H1 (cell line): ENCODE measurements at regions not wholly inside any gene's neighbourhood (a gene's known extent, or its start where the extent isn't known, plus 50 kb on each side); places are given as distances from the start of the nearest gene placed in this dataset.

Experiments used
- CTCF ChIA-PET: fragments of 300-600 bp; sonication (Branson Sonifier 250); formaldehyde crosslinking; loops from one replicate; lab custom pipeline; 2021; ENCODE audit not compliant: partially characterized antibody; lab: Charles Lee
- POLR2A ChIA-PET: fragments of 300-600 bp; sonication (Branson Sonifier 250); formaldehyde crosslinking; loops from one replicate; lab custom pipeline; 2021; ENCODE audit warnings: inconsistent platforms; ENCODE audit not compliant: partially characterized antibody; lab: Charles Lee
- DNase-seq, 2 experiments: peaks; one replicate each; pipeline versions ENCODE4 v3.0.0 to v3.0.0-alpha.2; 2010 to 2022; ENCODE audit warnings: low spot score in 2 of 2, low read depth in 1 of 2, mixed read lengths in 1 of 2
- FAIRE-seq: peaks from 2 replicates; lab custom pipeline; 2011; peaks lifted over from hg19 to GRCh38; lab: Jason Lieb, UNC
- H2AFZ ChIP-seq: 2 replicates; pipeline ENCODE4 v1.8.1; 2012; ENCODE audit warnings: low read length, inconsistent platforms
- H2AK5ac ChIP-seq: 2 replicates; pipeline ENCODE4 v1.6.1; 2013; ENCODE audit warnings: low read depth, low read length
- H2BK120ac ChIP-seq: replicated peaks from 2 replicates; pipeline ENCODE3; 2013; ENCODE audit warnings: low read depth, low read length, inconsistent platforms
- H2BK12ac ChIP-seq: 2 replicates; pipeline ENCODE4 v1.6.1; 2013; ENCODE audit warnings: low read depth, low read length
- H2BK15ac ChIP-seq: 2 replicates; pipeline ENCODE4 v1.6.1; 2013; ENCODE audit warnings: low read length
- H2BK20ac ChIP-seq: 2 replicates; pipeline ENCODE4 v1.6.1; 2013; ENCODE audit warnings: low read length
- H2BK5ac ChIP-seq: 2 replicates; pipeline ENCODE4 v1.6.1; 2013; ENCODE audit warnings: low read depth, low read length
- H3K14ac ChIP-seq: 2 replicates; pipeline ENCODE4 v1.6.1; 2013; ENCODE audit warnings: inconsistent platforms; ENCODE audit not compliant: insufficient read length
- H3K18ac ChIP-seq: 2 replicates; pipeline ENCODE4 v1.6.1; 2013; ENCODE audit warnings: low read length; ENCODE audit errors: extremely low read depth
- H3K23ac ChIP-seq: 2 replicates; pipeline ENCODE4 v1.6.1; 2013; ENCODE audit warnings: inconsistent platforms; ENCODE audit not compliant: insufficient read length
- H3K23me2 ChIP-seq: 2 replicates; pipeline ENCODE4 v1.6.1; 2013; ENCODE audit warnings: low read depth, low read length
- H3K27ac ChIP-seq: 2 replicates; pipeline ENCODE4 v1.6.1; 2011; ENCODE audit warnings: low read depth, low read length, inconsistent platforms
- H3K27me3 ChIP-seq, 4 experiments: replicated peaks in 1 of 4; 1 replicate in 1 of 4; 2 replicates in 3 of 4; pipeline versions ENCODE4 v1.6.1 to v1.8.1; 2011 to 2013; ENCODE audit warnings: low read length in 3 of 4, mild to moderate bottlenecking in 3 of 4, inconsistent platforms in 2 of 4, mixed read lengths in 2 of 4, moderate library complexity in 1 of 4; ENCODE audit not compliant: control insufficient read depth in 3 of 4, insufficient read depth in 3 of 4; ENCODE audit errors: extremely low read depth in 1 of 4
- H3K36me3 ChIP-seq, 4 experiments: 2 replicates each; pipeline versions ENCODE4 v1.6.1 to v1.8.1; 2011 to 2013; ENCODE audit warnings: mild to moderate bottlenecking in 4 of 4, low read length in 3 of 4, moderate library complexity in 2 of 4, control low read depth in 1 of 4, inconsistent platforms in 1 of 4; ENCODE audit not compliant: insufficient read depth in 4 of 4, control insufficient read depth in 2 of 4
- H3K4ac ChIP-seq: replicated peaks from 2 replicates; pipeline ENCODE3; 2013; ENCODE audit warnings: low read length, low read depth, mixed read lengths, inconsistent platforms; ENCODE audit not compliant: insufficient read length
- H3K4me1 ChIP-seq, 4 experiments: replicated peaks in 1 of 4; 1 replicate in 1 of 4; 2 replicates in 3 of 4; pipeline versions ENCODE4 v1.6.1 to v1.8.1; 2011 to 2013; ENCODE audit warnings: low read length in 3 of 4, inconsistent platforms in 2 of 4, mixed read lengths in 1 of 4; ENCODE audit not compliant: insufficient read depth in 4 of 4, control insufficient read depth in 3 of 4
- H3K4me2 ChIP-seq, 2 experiments: 2 replicates each; pipeline versions ENCODE4 v1.6.1 to v1.8.1; 2011 to 2013; ENCODE audit warnings: low read depth in 2 of 2, low read length in 2 of 2, control low read depth in 1 of 2, inconsistent platforms in 1 of 2, mild to moderate bottlenecking in 1 of 2; ENCODE audit not compliant: insufficient read depth in 1 of 2
- H3K4me3 ChIP-seq, 4 experiments: fragments of 200-600, 300-600 bp in 1 of 4; sonication (generic), shearing (Covaris generic), sonication (Bioruptor Twin) in 1 of 4; 2 replicates each; pipeline versions ENCODE4 v1.5.1 to v1.8.1; 2011 to 2016; ENCODE audit warnings: low read length in 4 of 4, low read depth in 3 of 4, control low read depth in 2 of 4, inconsistent platforms in 2 of 4, mild to moderate bottlenecking in 2 of 4, mixed read lengths in 1 of 4, moderate library complexity in 1 of 4; ENCODE audit not compliant: insufficient read depth in 2 of 4; ENCODE audit errors: extremely low read depth in 1 of 4
- H3K56ac ChIP-seq: replicated peaks from 2 replicates; pipeline ENCODE3; 2013; ENCODE audit warnings: low read depth, mild to moderate bottlenecking, mixed read lengths, low read length, inconsistent platforms; ENCODE audit not compliant: insufficient read length
- H3K79me1 ChIP-seq: 2 replicates; pipeline ENCODE4 v1.6.1; 2013; ENCODE audit warnings: low read depth, low read length, control low read depth
- H3K79me2 ChIP-seq, 2 experiments: 2 replicates each; pipeline versions ENCODE4 v1.6.1 to v1.8.1; 2012 to 2013; ENCODE audit warnings: low read length in 2 of 2, mild to moderate bottlenecking in 2 of 2, inconsistent platforms in 1 of 2; ENCODE audit not compliant: insufficient read depth in 2 of 2, control insufficient read depth in 1 of 2
- H3K9ac ChIP-seq, 4 experiments: replicated peaks in 1 of 4; 1 replicate in 1 of 4; 2 replicates in 3 of 4; pipeline versions ENCODE4 v1.6.1 to v1.8.1; 2011 to 2013; ENCODE audit warnings: low read depth in 3 of 4, low read length in 3 of 4, control low read depth in 2 of 4, mild to moderate bottlenecking in 2 of 4, moderate library complexity in 2 of 4, inconsistent platforms in 1 of 4; ENCODE audit errors: extremely low read depth in 1 of 4
- H3K9me3 ChIP-seq, 2 experiments: 2 replicates each; pipeline versions ENCODE4 v1.6.1 to v1.8.1; 2012 to 2013; ENCODE audit warnings: mild to moderate bottlenecking in 2 of 2, moderate library complexity in 2 of 2, control low read depth in 1 of 2, inconsistent platforms in 1 of 2, low read depth in 1 of 2, low read length in 1 of 2, mixed read lengths in 1 of 2; ENCODE audit not compliant: insufficient read depth in 2 of 2
- H4K20me1 ChIP-seq, 2 experiments: replicated peaks in 1 of 2; 2 replicates each; pipeline versions ENCODE3 to v1.8.1; 2011 to 2013; ENCODE audit warnings: inconsistent platforms in 2 of 2, low read length in 2 of 2, mild to moderate bottlenecking in 1 of 2; ENCODE audit not compliant: insufficient read depth in 2 of 2, control insufficient read depth in 1 of 2
- H4K5ac ChIP-seq: 2 replicates; pipeline ENCODE4 v1.6.1; 2013; ENCODE audit warnings: low read length, low read depth, mixed read lengths, inconsistent platforms; ENCODE audit not compliant: insufficient read length
- H4K8ac ChIP-seq: 2 replicates; pipeline ENCODE4 v1.8.0; 2013; ENCODE audit warnings: mild to moderate bottlenecking, moderate library complexity, low read length, inconsistent platforms; ENCODE audit not compliant: insufficient read depth; ENCODE audit errors: extremely low read depth
- H4K91ac ChIP-seq: replicated peaks from 2 replicates; pipeline ENCODE3; 2013; ENCODE audit warnings: low read length, mixed read lengths, inconsistent platforms; ENCODE audit not compliant: insufficient read length
- ASH2L ChIP-seq: fragments of 200-600, 300-600 bp; sonication (generic); IDR thresholded peaks from one replicate; pipeline ENCODE4 v1.7.1; 2017; ENCODE audit warnings: low read length
- ATF2 ChIP-seq: IDR thresholded peaks from 2 replicates; pipeline ENCODE4 v1.6.1; 2012; ENCODE audit warnings: low read length, inconsistent platforms
- E2F6 ChIP-seq: IDR thresholded peaks from 2 replicates; pipeline ENCODE4 v1.6.1; 2012; ENCODE audit warnings: inconsistent platforms
- KDM1A ChIP-seq: fragments of 200-600, 300-600 bp; sonication (generic); IDR thresholded peaks from 2 replicates; pipeline ENCODE4 v1.7.1; 2016; ENCODE audit warnings: mild to moderate bottlenecking, low read length, borderline replicate concordance
- KDM4A ChIP-seq: IDR thresholded peaks from one replicate; pipeline ENCODE4 v1.7.1; 2012; ENCODE audit warnings: low read depth, mild to moderate bottlenecking, moderate library complexity, low read length, inconsistent platforms; ENCODE audit not compliant: severe bottlenecking
- KDM5A ChIP-seq: fragments of 200-600 bp; IDR thresholded peaks from 2 replicates; pipeline ENCODE4 v1.7.1; 2012; ENCODE audit warnings: mild to moderate bottlenecking, low read length, inconsistent platforms, mixed read lengths
- MAFK ChIP-seq: IDR thresholded peaks from 2 replicates; pipeline ENCODE4 v1.6.1; 2012; ENCODE audit warnings: low read depth, mild to moderate bottlenecking, improper control_type of control experiment, low read length
- PHF8 ChIP-seq: fragments of 200-600 bp; sonication (generic); conservative IDR thresholded peaks from 2 replicates; pipeline ENCODE4 v1.7.1; 2012; ENCODE audit warnings: low read depth, mild to moderate bottlenecking, inconsistent platforms, low read length, moderate library complexity
- SUZ12 ChIP-seq: fragments of 200-600 bp; sonication (generic); IDR thresholded peaks from 2 replicates; pipeline ENCODE4 v1.6.1; 2012; ENCODE audit warnings: mild to moderate bottlenecking, inconsistent platforms, low read length, moderate library complexity, mixed read lengths
- YY1 ChIP-seq: IDR thresholded peaks from 2 replicates; pipeline ENCODE4 v1.6.1; 2011; ENCODE audit warnings: low read depth, mild to moderate bottlenecking, low read length
- WGBS, 2 experiments: shearing (Covaris generic) in 1 of 2; methylation state at CpG; one replicate each; pipeline versions ENCODE4 v1.1.6 to v1.1.7; 2013 to 2015; ENCODE audit warnings: low lambda C conversion rate in 2 of 2, mixed read lengths in 2 of 2, inconsistent platforms in 1 of 2, low coverage in 1 of 2, missing lambda C conversion rate in 1 of 2; ENCODE audit not compliant: insufficient replicate concordance in 2 of 2, insufficient coverage in 1 of 2, insufficient read length in 1 of 2; ENCODE audit errors: extremely low coverage in 1 of 2, missing lambda C conversion rate in 1 of 2; 5-methylcytosine and 5-hydroxymethylcytosine counted together

GRCh38 chr3:107263269-107264021 lies 113.8 kb upstream of the CCDC54 start:
- no peaks in the 10 kb centered on the region for H4K20me1 ChIP-seq
- H3K27ac ChIP-seq, result no peak overlapping the region
- no peak overlapping the region for H2BK15ac ChIP-seq
- H2BK120ac ChIP-seq, result no peak overlapping the region
- 85% methylated on average over 9 of the region's 9 CpGs; no CpG with 5 or more reads in 1 of the 2 experiments for WGBS, 2 experiments
- H3K4me3 ChIP-seq, result no peak overlapping the region
- H2AK5ac ChIP-seq, result no peak overlapping the region
- H2BK12ac ChIP-seq, result no peak overlapping the region
- H3K79me2 ChIP-seq, result no peaks in the 10 kb centered on the region
- H2BK5ac ChIP-seq, result no peak overlapping the region
- H4K8ac ChIP-seq, result no peak overlapping the region
- 0 out of 2 replicates have a peak overlapping the region, but pooled peaks have one; percentile 28 for H2BK20ac ChIP-seq
- H3K4ac ChIP-seq, result no peak overlapping the region
- CTCF ChIA-PET, result interaction anchor here (0.9 to 2.4 kb wide), 7 partner anchors 9 to 412 kb away, joined by 3 to 15 read pairs (median 4); no protein-coding TSS in a partner anchor
- peaks cover 0 to 3% (median 0%) of the 10 kb centered on the region in 4 experiments; a peak in 1 of 7 replicates for H3K4me1 ChIP-seq
- H3K36me3 ChIP-seq, result no peaks in the 10 kb centered on the region
- H3K18ac ChIP-seq, result no peak overlapping the region
- no peak for TF ChIP-seq SUZ12
- no peak for TF ChIP-seq PHF8
- TF ChIP-seq YY1, result no peak
- TF ChIP-seq ASH2L, result no peak
- no peak for TF ChIP-seq KDM5A
- no peak for TF ChIP-seq MAFK
- no peak for TF ChIP-seq E2F6
- TF ChIP-seq ATF2, result no peak
- TF ChIP-seq KDM1A, result no peak
- TF ChIP-seq KDM4A, result no peak
- H3K23ac ChIP-seq, result no peak overlapping the region
- no peak overlapping the region for H3K14ac ChIP-seq
- no peaks in the 10 kb centered on the region for H3K23me2 ChIP-seq
- no peaks in the 10 kb centered on the region for H3K79me1 ChIP-seq
- H3K9me3 ChIP-seq, result no peaks in the 10 kb centered on the region
- no peaks in the 10 kb centered on the region for H3K27me3 ChIP-seq
- no peak overlapping the region for H3K56ac ChIP-seq
- no peak overlapping the region for H4K91ac ChIP-seq
- FAIRE-seq (no peak), DNase-seq (no peak)
- H2AFZ ChIP-seq, result no peak overlapping the region
- POLR2A ChIA-PET, result no interaction called here
- no peak overlapping the region for H3K9ac ChIP-seq
- H4K5ac ChIP-seq, result no peak overlapping the region
- no peak overlapping the region for H3K4me2 ChIP-seq
